ENCODE measurements at regions not wholly inside any gene's neighbourhood (a gene's known extent, or its start where the extent isn't known, plus 50 kb on each side); places are given as distances from the start of the nearest gene placed in this dataset.

GRCh38 chr13:20351281-20352022, 119.3 kb upstream of the GJB6 start:
- CTCF ChIA-PET, result no interaction called here

GRCh38 chr13:20350819-20351218, 118.7 kb upstream of the GJB6 start:
- Mint-ChIP-seq H3K27me3 (no peaks in the 10 kb centered on the region), H3K9me3 (peaks cover 9% of the 10 kb centered on the region), H3K4me3 (no peak overlapping the region), H3K4me1 (peaks cover 7% of the 10 kb centered on the region), H3K27ac (no peak overlapping the region), H3K36me3 (ENCODE audit: low read depth) (peaks cover 3% of the 10 kb centered on the region)
- no peak for DNase-seq
- CTCF ChIA-PET, result no interaction called here
- POLR2A ChIA-PET, result no interaction called here

More at GRCh38 chr13:20351281-20352022, 119.3 kb upstream of the GJB6 start:
- Mint-ChIP-seq H3K4me3 (no peak overlapping the region), H3K27me3 (no peaks in the 10 kb centered on the region), H3K27ac (no peak overlapping the region), H3K4me1 (peaks cover 7% of the 10 kb centered on the region), H3K9me3 (peaks cover 9% of the 10 kb centered on the region), H3K36me3 (ENCODE audit: low read depth) (peaks cover 3% of the 10 kb centered on the region)
- POLR2A ChIA-PET, result no interaction called here
- DNase-seq, result no peak

- DNase-seq, result no peak
- H3K4me1 Mint-ChIP-seq, result peaks cover 7% of the 10 kb centered on the region
- H3K27ac Mint-ChIP-seq, result no peak overlapping the region
- H3K27me3 Mint-ChIP-seq, result no peaks in the 10 kb centered on the region
- H3K36me3 Mint-ChIP-seq (ENCODE audit: low read depth), result peaks cover 3% of the 10 kb centered on the region
- ChIA-PET POLR2A (no interaction called here), CTCF (no interaction called here)
- no peak overlapping the region for H3K4me3 Mint-ChIP-seq
- peaks cover 9% of the 10 kb centered on the region for H3K9me3 Mint-ChIP-seq
These were observed 118.3 kb upstream of the GJB6 start for GRCh38 chr13:20350382-20350763.

- Mint-ChIP-seq H3K27me3 (no peaks in the 10 kb centered on the region), H3K27ac (no peak overlapping the region), H3K9me3 (peaks cover 9% of the 10 kb centered on the region), H3K4me1 (peaks cover 7% of the 10 kb centered on the region), H3K4me3 (no peak overlapping the region), H3K36me3 (ENCODE audit: low read depth) (peaks cover 3% of the 10 kb centered on the region)
- ChIA-PET CTCF (no interaction called here), POLR2A (no interaction called here)
- no peak for DNase-seq
These were observed 117.7 kb upstream of the GJB6 start for GRCh38 chr13:20349564-20350381.

GRCh38 chr13:20348645-20349408, 116.7 kb upstream of the GJB6 start:
- ChIA-PET CTCF (no interaction called here), POLR2A (no interaction called here)
- Mint-ChIP-seq H3K4me1 (peaks cover 2% of the 10 kb centered on the region), H3K9me3 (peaks cover 9% of the 10 kb centered on the region), H3K4me3 (no peak overlapping the region), H3K36me3 (ENCODE audit: low read depth) (peaks cover 3% of the 10 kb centered on the region), H3K27me3 (no peaks in the 10 kb centered on the region), H3K27ac (no peak overlapping the region)
- DNase-seq, result no peak

- POLR2A ChIA-PET, result no interaction called here
- H3K4me1 Mint-ChIP-seq, result peaks cover under 1% of the 10 kb centered on the region
- H3K9me3 Mint-ChIP-seq, result peaks cover 9% of the 10 kb centered on the region
- H3K36me3 Mint-ChIP-seq (ENCODE audit: low read depth), result peaks cover 3% of the 10 kb centered on the region
- CTCF ChIA-PET, result no interaction called here
- no peak for DNase-seq
- H3K4me3 Mint-ChIP-seq, result no peak overlapping the region
- H3K27ac Mint-ChIP-seq, result no peak overlapping the region
- H3K27me3 Mint-ChIP-seq, result peaks cover 1% of the 10 kb centered on the region
These were observed 115.9 kb upstream of the GJB6 start for GRCh38 chr13:20348018-20348417.

- H3K27ac Mint-ChIP-seq, result no peak overlapping the region
- no peak for DNase-seq
- ChIA-PET POLR2A (no interaction called here), CTCF (no interaction called here)
- peaks cover 9% of the 10 kb centered on the region for H3K9me3 Mint-ChIP-seq
- H3K4me3 Mint-ChIP-seq, result no peak overlapping the region
- no peaks in the 10 kb centered on the region for H3K4me1 Mint-ChIP-seq
- H3K36me3 Mint-ChIP-seq (ENCODE audit: low read depth), result peaks cover 3% of the 10 kb centered on the region
- peaks cover 4% of the 10 kb centered on the region for H3K27me3 Mint-ChIP-seq
These were observed 112.8 kb upstream of the GJB6 start for GRCh38 chr13:20344836-20345490.

GRCh38 chr13:20342311-20342710, 110.2 kb upstream of the GJB6 start:
- Mint-ChIP-seq H3K27ac (no peak overlapping the region), H3K27me3 (peaks cover 4% of the 10 kb centered on the region), H3K36me3 (ENCODE audit: low read depth) (no peaks in the 10 kb centered on the region), H3K4me1 (peaks cover 2% of the 10 kb centered on the region), H3K9me3 (no peaks in the 10 kb centered on the region), H3K4me3 (no peak overlapping the region)
- no peak for DNase-seq
- ChIA-PET POLR2A (no interaction called here), CTCF (no interaction called here)

GRCh38 chr13:20340759-20341171, 108.6 kb upstream of the GJB6 start:
- POLR2A ChIA-PET, result no interaction called here
- H3K27me3 Mint-ChIP-seq, result peaks cover 9% of the 10 kb centered on the region
- no peak overlapping the region for H3K4me3 Mint-ChIP-seq
- H3K36me3 Mint-ChIP-seq (ENCODE audit: low read depth), result no peaks in the 10 kb centered on the region
- no peak overlapping the region for H3K27ac Mint-ChIP-seq
- DNase-seq, result no peak
- peaks cover 2% of the 10 kb centered on the region for H3K4me1 Mint-ChIP-seq
- H3K9me3 Mint-ChIP-seq, result no peaks in the 10 kb centered on the region
- CTCF ChIA-PET, result no interaction called here

- H3K27me3 Mint-ChIP-seq, result peaks cover 9% of the 10 kb centered on the region
- no peak overlapping the region for H3K4me3 Mint-ChIP-seq
- no peak overlapping the region for H3K27ac Mint-ChIP-seq
- ChIA-PET CTCF (no interaction called here), POLR2A (no interaction called here)
- H3K9me3 Mint-ChIP-seq, result no peaks in the 10 kb centered on the region
- no peaks in the 10 kb centered on the region for H3K36me3 Mint-ChIP-seq (ENCODE audit: low read depth)
- DNase-seq, result no peak
- H3K4me1 Mint-ChIP-seq, result peaks cover 2% of the 10 kb centered on the region
These were observed 108.1 kb upstream of the GJB6 start for GRCh38 chr13:20340136-20340758.

- H3K27me3 Mint-ChIP-seq, result peaks cover 8% of the 10 kb centered on the region
- H3K27ac Mint-ChIP-seq, result no peak overlapping the region
- H3K9me3 Mint-ChIP-seq, result no peaks in the 10 kb centered on the region
- H3K4me3 Mint-ChIP-seq, result no peak overlapping the region
- H3K4me1 Mint-ChIP-seq, result peaks cover 2% of the 10 kb centered on the region
- DNase-seq, result no peak
- ChIA-PET CTCF (no interaction called here), POLR2A (no interaction called here)
- no peaks in the 10 kb centered on the region for H3K36me3 Mint-ChIP-seq (ENCODE audit: low read depth)
These were observed 105.9 kb upstream of the GJB6 start for GRCh38 chr13:20337884-20338551.

GRCh38 chr13:20336761-20337160, 104.6 kb upstream of the GJB6 start:
- POLR2A ChIA-PET, result no interaction called here
- H3K36me3 Mint-ChIP-seq (ENCODE audit: low read depth), result no peaks in the 10 kb centered on the region
- peaks cover 8% of the 10 kb centered on the region for H3K27me3 Mint-ChIP-seq
- no peak for DNase-seq
- H3K4me1 Mint-ChIP-seq, result peaks cover 4% of the 10 kb centered on the region
- H3K9me3 Mint-ChIP-seq, result no peaks in the 10 kb centered on the region
- CTCF ChIA-PET, result no interaction called here
- no peak overlapping the region for H3K27ac Mint-ChIP-seq
- H3K4me3 Mint-ChIP-seq, result no peak overlapping the region
